ENCODE measurements at regions not wholly inside any gene's neighbourhood (a gene's known extent, or its start where the extent isn't known, plus 50 kb on each side); places are given as distances from the start of the nearest gene placed in this dataset.
"Not testable (repeated sequence)": the region's sequence is repeated elsewhere in the genome, so short reads cannot be mapped to it uniquely, and the experiment has no call there.

GRCh38 chr18:27520401-27520800 is 335.3 kb upstream of the CHST9 start:
- H3K4me3 ChIP-seq (ENCODE audit: low read length in 2 of 2) = no peak overlapping the region
- no peak overlapping the region for H2BK12ac ChIP-seq (ENCODE audit: low read length)
- no peaks in the 10 kb centered on the region for H3K9me3 ChIP-seq (replicated peaks in 1 of 2; ENCODE audit: control insufficient read depth in 2 of 2, insufficient read depth in 1 of 2, low read depth in 1 of 2, low read length in 2 of 2)
- no peak overlapping the region for H4K8ac ChIP-seq (ENCODE audit: low read depth, low read length)
- H3K27ac ChIP-seq (replicated peaks; ENCODE audit: low read length) = no peak overlapping the region
- no peak overlapping the region for H2AK5ac ChIP-seq (ENCODE audit: low read depth, low read length)
- H2BK15ac ChIP-seq (ENCODE audit: low read length) = no peak overlapping the region
- H3K23ac ChIP-seq (ENCODE audit: low read depth, low read length, poor library complexity) = no peak overlapping the region
- no peak for DNase-seq (ENCODE audit: low spot score)
- WGBS, 2 donors (ENCODE audit: extremely low coverage in 2 of 2, insufficient read length in 2 of 2, insufficient replicate concordance in 1 of 2) = no CpG with 5 or more reads among the region's 2 CpGs
- H3K14ac ChIP-seq (ENCODE audit: low read length) = no peak overlapping the region
- no peak overlapping the region for H3K18ac ChIP-seq (ENCODE audit: low read length)
- H3K36me3 ChIP-seq (replicated peaks in 1 of 2; ENCODE audit: control insufficient read depth in 2 of 2, insufficient read depth in 2 of 2, low read length in 2 of 2) = no peaks in the 10 kb centered on the region
- H4K91ac ChIP-seq (ENCODE audit: low read depth, low read length, poor library complexity) = no peak overlapping the region
- H2BK5ac ChIP-seq (ENCODE audit: low read length) = no peak overlapping the region
- no peak overlapping the region for H3K4me2 ChIP-seq (ENCODE audit: insufficient read depth, low read length, poor library complexity, severe bottlenecking)
- H3K9ac ChIP-seq (ENCODE audit: low read depth, low read length, poor library complexity) = no peak overlapping the region
- H3K79me1 ChIP-seq (ENCODE audit: low read depth, low read length) = no peaks in the 10 kb centered on the region
- no peak overlapping the region for H2BK120ac ChIP-seq (ENCODE audit: low read depth, low read length)
- no peaks in the 10 kb centered on the region for H3K27me3 ChIP-seq (ENCODE audit: control insufficient read depth in 3 of 3, insufficient read depth in 3 of 3, low read depth in 1 of 3, low read length in 3 of 3)
- H3K4ac ChIP-seq (ENCODE audit: low read length) = no peak overlapping the region
- H3K4me1 ChIP-seq (ENCODE audit: control insufficient read depth in 2 of 2, insufficient read depth in 1 of 2, low read depth in 1 of 2, low read length in 2 of 2) = no peaks in the 10 kb centered on the region
- H2AFZ ChIP-seq (ENCODE audit: low read length) = no peak overlapping the region

DNA sequence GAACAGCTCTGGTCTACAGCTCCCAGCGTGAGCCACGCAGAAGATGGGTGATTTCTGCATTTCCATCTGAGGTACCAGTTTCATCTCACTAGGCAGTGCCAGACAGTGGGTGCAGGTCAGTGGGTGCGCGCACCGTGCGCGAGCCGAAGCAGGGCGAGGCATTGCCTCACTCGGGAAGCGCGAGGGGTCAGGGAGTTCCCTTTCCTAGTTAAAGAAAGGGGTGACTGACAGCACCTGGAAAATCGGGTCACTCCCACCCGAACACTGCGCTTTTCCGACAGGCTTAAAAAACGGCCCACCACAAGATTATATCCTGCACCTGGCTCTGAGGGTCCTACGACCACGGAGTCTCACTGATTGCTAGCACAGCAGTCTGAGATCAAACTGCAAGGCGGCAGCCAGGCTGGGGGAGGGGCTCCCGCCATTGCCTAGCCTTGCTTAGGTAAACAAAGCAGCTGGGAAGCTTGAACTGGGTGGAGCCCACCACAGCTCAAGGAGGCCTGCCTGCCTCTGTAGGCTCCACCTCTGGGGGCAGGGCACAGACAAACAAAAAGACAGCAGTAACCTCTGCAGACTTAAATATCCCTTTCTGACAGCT is 325.0 kb upstream of the CHST9 start:
- peak overlapping the region; percentile 80 for H2AFZ ChIP-seq (ENCODE audit: low read length)
- H2BK15ac ChIP-seq (ENCODE audit: low read length); H3K4me2 ChIP-seq (ENCODE audit: insufficient read depth, low read length, poor library complexity, severe bottlenecking); H3K79me1 ChIP-seq (ENCODE audit: low read depth, low read length); H3K4ac ChIP-seq (ENCODE audit: low read length); H3K36me3 ChIP-seq (replicated peaks in 1 of 2; ENCODE audit: control insufficient read depth in 2 of 2, insufficient read depth in 2 of 2, low read length in 2 of 2); DNase-seq (ENCODE audit: low spot score); H4K8ac ChIP-seq (ENCODE audit: low read depth, low read length); H3K23ac ChIP-seq (ENCODE audit: low read depth, low read length, poor library complexity); H3K27ac ChIP-seq (replicated peaks; ENCODE audit: low read length); H2AK5ac ChIP-seq (ENCODE audit: low read depth, low read length); H3K4me3 ChIP-seq (ENCODE audit: low read length in 2 of 2); H2BK12ac ChIP-seq (ENCODE audit: low read length); H3K9me3 ChIP-seq (replicated peaks in 1 of 2; ENCODE audit: control insufficient read depth in 2 of 2, insufficient read depth in 1 of 2, low read depth in 1 of 2, low read length in 2 of 2); H3K27me3 ChIP-seq (ENCODE audit: control insufficient read depth in 3 of 3, insufficient read depth in 3 of 3, low read depth in 1 of 3, low read length in 3 of 3); H2BK120ac ChIP-seq (ENCODE audit: low read depth, low read length); H4K91ac ChIP-seq (ENCODE audit: low read depth, low read length, poor library complexity); H3K14ac ChIP-seq (ENCODE audit: low read length); H3K18ac ChIP-seq (ENCODE audit: low read length); H2BK5ac ChIP-seq (ENCODE audit: low read length); H3K4me1 ChIP-seq (ENCODE audit: control insufficient read depth in 2 of 2, insufficient read depth in 1 of 2, low read depth in 1 of 2, low read length in 2 of 2); H3K9ac ChIP-seq (ENCODE audit: low read depth, low read length, poor library complexity): not testable (repeated sequence)
- no CpG with 5 or more reads among the region's 21 CpGs for WGBS, 2 donors (ENCODE audit: extremely low coverage in 2 of 2, insufficient read length in 2 of 2, insufficient replicate concordance in 1 of 2)

GRCh38 chr18:27501671-27502070 is 316.6 kb upstream of the CHST9 start:
- H4K8ac ChIP-seq (ENCODE audit: low read depth, low read length) = no peak overlapping the region
- no peak overlapping the region for H2BK12ac ChIP-seq (ENCODE audit: low read length)
- no peak for DNase-seq (ENCODE audit: low spot score)
- no peak overlapping the region for H4K91ac ChIP-seq (ENCODE audit: low read depth, low read length, poor library complexity)
- H3K4me3 ChIP-seq (ENCODE audit: low read length in 2 of 2) = no peak overlapping the region
- no peak overlapping the region for H3K18ac ChIP-seq (ENCODE audit: low read length)
- no peak overlapping the region for H2BK5ac ChIP-seq (ENCODE audit: low read length)
- no peaks in the 10 kb centered on the region for H3K27me3 ChIP-seq (ENCODE audit: control insufficient read depth in 3 of 3, insufficient read depth in 3 of 3, low read depth in 1 of 3, low read length in 3 of 3)
- H2BK120ac ChIP-seq (ENCODE audit: low read depth, low read length) = no peak overlapping the region
- H3K4me2 ChIP-seq (ENCODE audit: insufficient read depth, low read length, poor library complexity, severe bottlenecking) = no peak overlapping the region
- WGBS, 2 donors (ENCODE audit: extremely low coverage in 2 of 2, insufficient read length in 2 of 2, insufficient replicate concordance in 1 of 2) = no CpG with 5 or more reads among the region's 4 CpGs
- no peaks in the 10 kb centered on the region for H3K79me1 ChIP-seq (ENCODE audit: low read depth, low read length)
- no peak overlapping the region for H3K27ac ChIP-seq (replicated peaks; ENCODE audit: low read length)
- H3K14ac ChIP-seq (ENCODE audit: low read length) = no peak overlapping the region
- H2BK15ac ChIP-seq (ENCODE audit: low read length) = no peak overlapping the region
- no peak overlapping the region for H2AFZ ChIP-seq (ENCODE audit: low read length)
- no peak overlapping the region for H3K9ac ChIP-seq (ENCODE audit: low read depth, low read length, poor library complexity)
- peaks cover 3 to 4% of the 10 kb centered on the region in 2 donors for H3K9me3 ChIP-seq (replicated peaks in 1 of 2; ENCODE audit: control insufficient read depth in 2 of 2, insufficient read depth in 1 of 2, low read depth in 1 of 2, low read length in 2 of 2)
- H2AK5ac ChIP-seq (ENCODE audit: low read depth, low read length) = no peak overlapping the region
- no peak overlapping the region for H3K4ac ChIP-seq (ENCODE audit: low read length)
- no peak overlapping the region for H3K23ac ChIP-seq (ENCODE audit: low read depth, low read length, poor library complexity)
- no peaks in the 10 kb centered on the region for H3K36me3 ChIP-seq (replicated peaks in 1 of 2; ENCODE audit: control insufficient read depth in 2 of 2, insufficient read depth in 2 of 2, low read length in 2 of 2)
- H3K4me1 ChIP-seq (ENCODE audit: control insufficient read depth in 2 of 2, insufficient read depth in 1 of 2, low read depth in 1 of 2, low read length in 2 of 2) = no peaks in the 10 kb centered on the region

GRCh38 chr18:27500531-27500930 is 315.4 kb upstream of the CHST9 start:
- H3K23ac ChIP-seq (ENCODE audit: low read depth, low read length, poor library complexity) = no peak overlapping the region
- H2BK12ac ChIP-seq (ENCODE audit: low read length) = no peak overlapping the region
- no peak overlapping the region for H3K14ac ChIP-seq (ENCODE audit: low read length)
- H3K4me2 ChIP-seq (ENCODE audit: insufficient read depth, low read length, poor library complexity, severe bottlenecking) = no peak overlapping the region
- no CpG with 5 or more reads among the region's 5 CpGs for WGBS, 2 donors (ENCODE audit: extremely low coverage in 2 of 2, insufficient read length in 2 of 2, insufficient replicate concordance in 1 of 2)
- no peak overlapping the region for H2AK5ac ChIP-seq (ENCODE audit: low read depth, low read length)
- H3K27me3 ChIP-seq (ENCODE audit: control insufficient read depth in 3 of 3, insufficient read depth in 3 of 3, low read depth in 1 of 3, low read length in 3 of 3) = no peaks in the 10 kb centered on the region
- H3K27ac ChIP-seq (replicated peaks; ENCODE audit: low read length) = no peak overlapping the region
- no peaks in the 10 kb centered on the region for H3K4me1 ChIP-seq (ENCODE audit: control insufficient read depth in 2 of 2, insufficient read depth in 1 of 2, low read depth in 1 of 2, low read length in 2 of 2)
- no peak overlapping the region for H2BK120ac ChIP-seq (ENCODE audit: low read depth, low read length)
- H3K36me3 ChIP-seq (replicated peaks in 1 of 2; ENCODE audit: control insufficient read depth in 2 of 2, insufficient read depth in 2 of 2, low read length in 2 of 2) = no peaks in the 10 kb centered on the region
- no peak overlapping the region for H3K4me3 ChIP-seq (ENCODE audit: low read length in 2 of 2)
- peaks cover 3 to 4% of the 10 kb centered on the region in 2 donors for H3K9me3 ChIP-seq (replicated peaks in 1 of 2; ENCODE audit: control insufficient read depth in 2 of 2, insufficient read depth in 1 of 2, low read depth in 1 of 2, low read length in 2 of 2)
- no peak overlapping the region for H2AFZ ChIP-seq (ENCODE audit: low read length)
- no peak for DNase-seq (ENCODE audit: low spot score)
- H3K4ac ChIP-seq (ENCODE audit: low read length) = no peak overlapping the region
- H3K18ac ChIP-seq (ENCODE audit: low read length) = no peak overlapping the region
- H3K79me1 ChIP-seq (ENCODE audit: low read depth, low read length) = no peaks in the 10 kb centered on the region
- H2BK15ac ChIP-seq (ENCODE audit: low read length) = no peak overlapping the region
- no peak overlapping the region for H4K8ac ChIP-seq (ENCODE audit: low read depth, low read length)
- no peak overlapping the region for H3K9ac ChIP-seq (ENCODE audit: low read depth, low read length, poor library complexity)
- H4K91ac ChIP-seq (ENCODE audit: low read depth, low read length, poor library complexity) = no peak overlapping the region
- H2BK5ac ChIP-seq (ENCODE audit: low read length) = no peak overlapping the region

Data from neuronal stem cell (in vitro differentiated cells).